ENCODE measurements at regions not wholly inside any gene's neighbourhood (a gene's known extent, or its start where the extent isn't known, plus 50 kb on each side); places are given as distances from the start of the nearest gene placed in this dataset.
"Not testable (repeated sequence)": the region's sequence is repeated elsewhere in the genome, so short reads cannot be mapped to it uniquely, and the experiment has no call there.

DNA sequence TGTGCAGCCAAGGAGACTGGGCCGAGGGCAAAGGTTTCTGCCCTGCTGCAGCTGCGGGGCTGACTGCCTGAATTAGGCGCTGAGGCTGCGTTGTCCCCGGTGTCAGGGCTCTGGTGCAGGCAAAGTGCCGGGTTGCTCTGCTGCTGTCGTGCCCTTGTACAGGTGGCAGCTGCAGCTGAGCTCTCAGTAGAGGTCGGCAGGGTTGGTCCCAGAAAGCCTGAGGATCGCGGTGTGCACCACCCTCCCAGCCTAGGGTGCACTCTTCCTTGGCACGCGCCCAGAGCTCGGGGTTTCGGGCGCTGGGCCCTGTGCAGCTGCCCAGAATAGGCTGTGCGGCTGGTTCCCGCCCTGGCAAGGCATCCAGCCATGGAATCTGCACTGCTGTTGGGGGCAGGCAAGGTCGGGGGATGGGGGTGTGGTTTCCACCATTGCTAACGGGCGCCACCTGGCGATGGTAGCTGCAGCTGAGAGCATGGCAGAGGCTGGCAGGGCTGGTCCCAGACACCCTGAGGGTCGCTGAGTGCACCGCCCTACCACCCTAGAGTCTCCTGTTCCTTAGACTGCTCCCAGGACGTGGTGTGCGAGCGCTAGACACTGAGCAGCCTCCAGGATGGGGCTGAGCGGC is 86.3 kb downstream of the POTEM start:
- TF ChIP-seq, protein P1, sequence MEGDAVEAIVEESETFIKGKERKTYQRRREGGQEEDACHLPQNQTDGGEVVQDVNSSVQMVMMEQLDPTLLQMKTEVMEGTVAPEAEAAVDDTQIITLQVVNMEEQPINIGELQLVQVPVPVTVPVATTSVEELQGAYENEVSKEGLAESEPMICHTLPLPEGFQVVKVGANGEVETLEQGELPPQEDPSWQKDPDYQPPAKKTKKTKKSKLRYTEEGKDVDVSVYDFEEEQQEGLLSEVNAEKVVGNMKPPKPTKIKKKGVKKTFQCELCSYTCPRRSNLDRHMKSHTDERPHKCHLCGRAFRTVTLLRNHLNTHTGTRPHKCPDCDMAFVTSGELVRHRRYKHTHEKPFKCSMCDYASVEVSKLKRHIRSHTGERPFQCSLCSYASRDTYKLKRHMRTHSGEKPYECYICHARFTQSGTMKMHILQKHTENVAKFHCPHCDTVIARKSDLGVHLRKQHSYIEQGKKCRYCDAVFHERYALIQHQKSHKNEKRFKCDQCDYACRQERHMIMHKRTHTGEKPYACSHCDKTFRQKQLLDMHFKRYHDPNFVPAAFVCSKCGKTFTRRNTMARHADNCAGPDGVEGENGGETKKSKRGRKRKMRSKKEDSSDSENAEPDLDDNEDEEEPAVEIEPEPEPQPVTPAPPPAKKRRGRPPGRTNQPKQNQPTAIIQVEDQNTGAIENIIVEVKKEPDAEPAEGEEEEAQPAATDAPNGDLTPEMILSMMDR (IDR thresholded peaks at IDR 0.05; ENCODE audit: low read length), result not testable (repeated sequence)
- not testable (repeated sequence) for TF ChIP-seq EZH2 (IDR thresholded peaks at IDR 0.05; ENCODE audit: borderline replicate concordance, low read length)

All from OCI-LY1 (cell line).